Ovary (tissue), 3 donors: ENCODE measurements at regions not wholly inside any gene's neighbourhood (a gene's known extent, or its start where the extent isn't known, plus 50 kb on each side); places are given as distances from the start of the nearest gene placed in this dataset.

ENCODE experiments used
- EP300 ChIP-seq: sonication (generic); formaldehyde crosslinking; IDR thresholded peaks from one replicate; pipeline ENCODE4 v1.6.1; 2017; ENCODE audit warnings: antibody characterized with exemption
- POLR2A ChIP-seq: fragments of 450-650 bp; IDR thresholded peaks from one replicate; pipeline ENCODE4 v1.6.1; 2017; ENCODE audit warnings: antibody characterized with exemption, mild to moderate bottlenecking, moderate library complexity
- TF ChIP-seq, protein P1 (sequence below), 3 donors: fragments of 450-650 bp in 2 of 3; fragments of 200-600 bp in 1 of 3; IDR thresholded peaks; one replicate each; pipeline versions ENCODE4 v1.5.1 to v1.8.0; 2016 to 2022; ENCODE audit warnings: antibody characterized with exemption in 3 of 3, mild to moderate bottlenecking in 1 of 3
- donor health status: DM: no; HTN: no; CAD: no.

DNA sequence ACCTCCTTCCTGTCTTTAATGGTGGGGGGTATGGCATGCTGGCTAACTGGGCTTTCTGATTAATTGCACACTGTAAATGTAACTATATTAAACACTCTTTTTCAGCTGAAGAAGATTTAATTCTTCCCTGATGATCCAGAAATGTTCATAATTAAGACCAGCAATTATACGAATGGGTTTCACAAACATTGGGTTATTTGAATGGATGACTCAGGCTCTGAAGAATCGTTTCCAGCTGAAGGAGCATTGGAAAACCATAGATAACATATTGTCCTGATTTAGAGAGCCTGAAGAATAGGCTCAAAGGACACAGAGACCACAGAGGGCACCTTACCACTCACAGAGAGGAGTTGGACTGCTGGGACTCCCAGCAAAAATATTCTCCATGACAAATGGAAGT, 130.7 kb upstream of the SSTR4 start:
- TF ChIP-seq POLR2A, result no peak
- TF ChIP-seq EP300, result no peak
- TF ChIP-seq, protein P1, sequence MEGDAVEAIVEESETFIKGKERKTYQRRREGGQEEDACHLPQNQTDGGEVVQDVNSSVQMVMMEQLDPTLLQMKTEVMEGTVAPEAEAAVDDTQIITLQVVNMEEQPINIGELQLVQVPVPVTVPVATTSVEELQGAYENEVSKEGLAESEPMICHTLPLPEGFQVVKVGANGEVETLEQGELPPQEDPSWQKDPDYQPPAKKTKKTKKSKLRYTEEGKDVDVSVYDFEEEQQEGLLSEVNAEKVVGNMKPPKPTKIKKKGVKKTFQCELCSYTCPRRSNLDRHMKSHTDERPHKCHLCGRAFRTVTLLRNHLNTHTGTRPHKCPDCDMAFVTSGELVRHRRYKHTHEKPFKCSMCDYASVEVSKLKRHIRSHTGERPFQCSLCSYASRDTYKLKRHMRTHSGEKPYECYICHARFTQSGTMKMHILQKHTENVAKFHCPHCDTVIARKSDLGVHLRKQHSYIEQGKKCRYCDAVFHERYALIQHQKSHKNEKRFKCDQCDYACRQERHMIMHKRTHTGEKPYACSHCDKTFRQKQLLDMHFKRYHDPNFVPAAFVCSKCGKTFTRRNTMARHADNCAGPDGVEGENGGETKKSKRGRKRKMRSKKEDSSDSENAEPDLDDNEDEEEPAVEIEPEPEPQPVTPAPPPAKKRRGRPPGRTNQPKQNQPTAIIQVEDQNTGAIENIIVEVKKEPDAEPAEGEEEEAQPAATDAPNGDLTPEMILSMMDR (IDR thresholded peaks at IDR 0.05), result no peak
